ENCODE measurements at regions not wholly inside any gene's neighbourhood (a gene's known extent, or its start where the extent isn't known, plus 50 kb on each side); places are given as distances from the start of the nearest gene placed in this dataset.

GRCh38 chr7:113797420-113798010, 121.3 kb downstream of the PPP1R3A start:
- H3K27ac ChIP-seq, result no peak overlapping the region
- TF ChIP-seq POLR2A (IDR thresholded peaks at IDR 0.05) (no peak), POLR2AphosphoS5 (IDR thresholded peaks at IDR 0.05) (no peak), EP300 (IDR thresholded peaks at IDR 0.05) (no peak), CTCF (IDR thresholded peaks at IDR 0.05) (no peak)
- no peaks in the 10 kb centered on the region for H3K9me3 ChIP-seq
- H3K27me3 ChIP-seq, result no peaks in the 10 kb centered on the region
- no peaks in the 10 kb centered on the region for H3K36me3 ChIP-seq
- 89% methylated on average over 2 of the region's 2 CpGs for WGBS
- H3K4me1 ChIP-seq, result no peaks in the 10 kb centered on the region
- H3K4me3 ChIP-seq, result no peak overlapping the region
- DNase-seq (ENCODE audit: low spot score in 2 of 2), result no peak

GRCh38 chr7:113796557-113796956, 122.3 kb downstream of the PPP1R3A start:
- no peaks in the 10 kb centered on the region for H3K36me3 ChIP-seq
- TF ChIP-seq EP300 (IDR thresholded peaks at IDR 0.05), result no peak
- TF ChIP-seq POLR2A (IDR thresholded peaks at IDR 0.05), result no peak
- TF ChIP-seq CTCF (IDR thresholded peaks at IDR 0.05), result no peak
- no peak for TF ChIP-seq POLR2AphosphoS5 (IDR thresholded peaks at IDR 0.05)
- no peaks in the 10 kb centered on the region for H3K27me3 ChIP-seq
- 53% methylated on average over 2 of the region's 2 CpGs for WGBS
- H3K4me1 ChIP-seq, result no peaks in the 10 kb centered on the region
- H3K27ac ChIP-seq, result no peak overlapping the region
- no peak for DNase-seq (ENCODE audit: low spot score in 2 of 2)
- H3K9me3 ChIP-seq, result no peaks in the 10 kb centered on the region
- no peak overlapping the region for H3K4me3 ChIP-seq

- Histone ChIP-seq H3K4me3 (no peak overlapping the region), H3K36me3 (no peaks in the 10 kb centered on the region), H3K27me3 (no peaks in the 10 kb centered on the region), H3K4me1 (no peaks in the 10 kb centered on the region), H3K9me3 (no peaks in the 10 kb centered on the region), H3K27ac (no peak overlapping the region)
- 76% methylated on average over 1 of the region's 1 CpG for WGBS
- DNase-seq (ENCODE audit: low spot score in 2 of 2), result no peak
- TF ChIP-seq CTCF (IDR thresholded peaks at IDR 0.05) (no peak), EP300 (IDR thresholded peaks at IDR 0.05) (no peak), POLR2A (IDR thresholded peaks at IDR 0.05) (no peak), POLR2AphosphoS5 (IDR thresholded peaks at IDR 0.05) (no peak)
Measured at GRCh38 chr7:113794573-113794972, 124.2 kb downstream of the PPP1R3A start.

DNA sequence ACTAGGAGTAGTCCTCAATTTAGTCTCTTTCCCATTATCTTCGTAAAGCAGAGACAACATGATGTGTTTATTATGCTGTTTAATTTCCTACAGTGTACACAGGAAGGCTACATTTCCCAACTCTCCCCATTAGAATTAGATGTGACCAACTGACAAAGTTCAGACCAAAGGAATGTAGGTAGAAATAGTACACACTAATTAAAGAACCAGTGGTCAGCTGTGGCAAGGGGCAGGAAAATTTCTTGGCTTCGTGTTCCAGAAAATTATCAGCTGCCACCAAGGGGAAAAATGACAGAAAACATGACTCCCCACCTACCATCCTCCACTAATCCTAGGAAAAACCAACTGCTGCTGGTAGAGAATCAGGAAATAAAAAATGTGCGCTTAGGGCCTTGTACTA, 125.6 kb downstream of the PPP1R3A start:
- no peaks in the 10 kb centered on the region for H3K9me3 ChIP-seq
- 78% methylated on average over 3 of the region's 3 CpGs for WGBS

DNA sequence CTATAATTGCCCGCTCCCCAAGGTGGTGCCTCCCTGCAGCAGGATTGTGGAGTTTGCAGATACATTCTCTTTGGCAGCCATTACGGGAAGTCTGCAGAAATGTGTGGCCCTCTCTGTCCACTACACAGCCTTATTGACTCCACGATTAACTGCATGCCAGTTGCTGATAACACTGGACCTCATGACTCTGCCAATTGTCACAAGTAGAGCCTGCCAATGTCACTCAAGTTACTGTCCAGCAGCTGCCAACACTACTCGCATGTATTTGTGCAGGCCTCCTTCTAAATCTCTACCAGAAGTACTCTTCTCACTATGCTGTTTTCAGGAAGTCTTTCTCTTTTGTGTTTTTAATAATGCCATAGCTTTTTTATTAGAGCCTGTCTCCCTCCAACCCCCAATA, 128.8 kb downstream of the PPP1R3A start:
- no peak overlapping the region for H3K4me3 ChIP-seq
- no peaks in the 10 kb centered on the region for H3K4me1 ChIP-seq
- H3K27ac ChIP-seq, result no peak overlapping the region
- TF ChIP-seq EP300 (IDR thresholded peaks at IDR 0.05) (no peak), POLR2A (IDR thresholded peaks at IDR 0.05) (no peak), CTCF (IDR thresholded peaks at IDR 0.05) (no peak), POLR2AphosphoS5 (IDR thresholded peaks at IDR 0.05) (no peak)
- H3K27me3 ChIP-seq, result no peaks in the 10 kb centered on the region
- H3K36me3 ChIP-seq, result no peaks in the 10 kb centered on the region
- H3K9me3 ChIP-seq, result no peaks in the 10 kb centered on the region
- no peak for DNase-seq (ENCODE audit: low spot score in 2 of 2)
- 91% methylated on average over 4 of the region's 4 CpGs for WGBS

More for the DNA sequence above, 125.6 kb downstream of the PPP1R3A start:
- Histone ChIP-seq H3K4me1 (no peaks in the 10 kb centered on the region), H3K4me3 (no peak overlapping the region), H3K36me3 (no peaks in the 10 kb centered on the region), H3K27me3 (no peaks in the 10 kb centered on the region), H3K27ac (no peak overlapping the region)
- no peak for TF ChIP-seq POLR2AphosphoS5 (IDR thresholded peaks at IDR 0.05)
- DNase-seq (ENCODE audit: low spot score in 2 of 2), result no peak

GRCh38 chr7:113787106-113787505, 131.7 kb downstream of the PPP1R3A start:
- H3K4me1 ChIP-seq, result no peaks in the 10 kb centered on the region
- TF ChIP-seq EP300 (IDR thresholded peaks at IDR 0.05), result no peak
- TF ChIP-seq CTCF (IDR thresholded peaks at IDR 0.05), result no peak
- no peak for TF ChIP-seq POLR2AphosphoS5 (IDR thresholded peaks at IDR 0.05)
- TF ChIP-seq POLR2A (IDR thresholded peaks at IDR 0.05), result no peak
- no peak overlapping the region for H3K4me3 ChIP-seq
- no peaks in the 10 kb centered on the region for H3K9me3 ChIP-seq
- WGBS, result 84% methylated on average over 2 of the region's 2 CpGs
- DNase-seq (ENCODE audit: low spot score in 2 of 2), result no peak
- H3K36me3 ChIP-seq, result no peaks in the 10 kb centered on the region
- no peak overlapping the region for H3K27ac ChIP-seq
- no peaks in the 10 kb centered on the region for H3K27me3 ChIP-seq

Measured in suprapubic skin (tissue), 4 donors.